Urothelium cell line (cell line): ENCODE measurements at regions not wholly inside any gene's neighbourhood (a gene's known extent, or its start where the extent isn't known, plus 50 kb on each side); places are given as distances from the start of the nearest gene placed in this dataset.

Source experiments
- DNase-seq: peaks from one replicate; pipeline ENCODE4 v3.0.0; 2011; ENCODE audit warnings: low spot score, mixed read lengths
- FAIRE-seq: peaks from 2 replicates; lab custom pipeline; 2011; peaks lifted over from hg19 to GRCh38; lab: Jason Lieb, UNC

- no peak for DNase-seq
- FAIRE-seq: no peak
Measured at GRCh38 chr5:118778941-118779340, 209.4 kb downstream of the DTWD2 start.

GRCh38 chr5:118777189-118777736 is 211.1 kb downstream of the DTWD2 start:
- DNase-seq (no peak), FAIRE-seq (no peak)

- DNase-seq (no peak), FAIRE-seq (no peak)
Measured at GRCh38 chr5:118776755-118777154, 211.6 kb downstream of the DTWD2 start.

- DNase-seq: no peak
- no peak for FAIRE-seq
Measured at GRCh38 chr5:118775790-118776499, 212.4 kb downstream of the DTWD2 start.

GRCh38 chr5:118768607-118769175 is 219.7 kb downstream of the DTWD2 start:
- DNase-seq: no peak
- FAIRE-seq: no peak

- FAIRE-seq (no peak), DNase-seq (no peak)
Measured at GRCh38 chr5:118762291-118762690, 226.1 kb downstream of the DTWD2 start.

- FAIRE-seq: no peak
- no peak for DNase-seq
Measured at GRCh38 chr5:118761814-118762213, 226.5 kb downstream of the DTWD2 start.

GRCh38 chr5:118752969-118753368 is 235.4 kb downstream of the DTWD2 start:
- DNase-seq (no peak), FAIRE-seq (no peak)

GRCh38 chr5:118736396-118736795 is 252.0 kb downstream of the DTWD2 start:
- no peak for FAIRE-seq
- no peak for DNase-seq

GRCh38 chr5:118733394-118733793 is 255.0 kb downstream of the DTWD2 start:
- no peak for DNase-seq
- no peak for FAIRE-seq

GRCh38 chr5:118728191-118728590 is 260.2 kb downstream of the DTWD2 start:
- no peak for DNase-seq
- FAIRE-seq: no peak

- FAIRE-seq: no peak
- DNase-seq: no peak
Measured at GRCh38 chr5:118726891-118727290, 261.5 kb downstream of the DTWD2 start.

- FAIRE-seq (no peak), DNase-seq (no peak)
Measured at GRCh38 chr5:118723021-118723338, 265.4 kb downstream of the DTWD2 start.

GRCh38 chr5:118722122-118723020 is 266.0 kb downstream of the DTWD2 start:
- DNase-seq: no peak
- FAIRE-seq: no peak

GRCh38 chr5:118711727-118712126 is 276.6 kb downstream of the DTWD2 start:
- FAIRE-seq (no peak), DNase-seq (no peak)

- no peak for FAIRE-seq
- DNase-seq: no peak
Measured at GRCh38 chr5:118705959-118706667, 282.2 kb downstream of the DTWD2 start.

GRCh38 chr5:118703241-118703640 is 285.1 kb downstream of the DTWD2 start:
- no peak for FAIRE-seq
- DNase-seq: no peak

- DNase-seq (no peak), FAIRE-seq (no peak)
Measured at GRCh38 chr5:118701791-118702190, 286.6 kb downstream of the DTWD2 start.

- DNase-seq: no peak
- no peak for FAIRE-seq
Measured at GRCh38 chr5:118700510-118700909, 287.8 kb downstream of the DTWD2 start.

- FAIRE-seq (no peak), DNase-seq (no peak)
Measured at GRCh38 chr5:118698774-118699173, 289.6 kb downstream of the DTWD2 start.

GRCh38 chr5:118696076-118696475 is 292.3 kb downstream of the DTWD2 start:
- FAIRE-seq (no peak), DNase-seq (no peak)
